ENCODE measurements at regions not wholly inside any gene's neighbourhood (a gene's known extent, or its start where the extent isn't known, plus 50 kb on each side); places are given as distances from the start of the nearest gene placed in this dataset.

DNA sequence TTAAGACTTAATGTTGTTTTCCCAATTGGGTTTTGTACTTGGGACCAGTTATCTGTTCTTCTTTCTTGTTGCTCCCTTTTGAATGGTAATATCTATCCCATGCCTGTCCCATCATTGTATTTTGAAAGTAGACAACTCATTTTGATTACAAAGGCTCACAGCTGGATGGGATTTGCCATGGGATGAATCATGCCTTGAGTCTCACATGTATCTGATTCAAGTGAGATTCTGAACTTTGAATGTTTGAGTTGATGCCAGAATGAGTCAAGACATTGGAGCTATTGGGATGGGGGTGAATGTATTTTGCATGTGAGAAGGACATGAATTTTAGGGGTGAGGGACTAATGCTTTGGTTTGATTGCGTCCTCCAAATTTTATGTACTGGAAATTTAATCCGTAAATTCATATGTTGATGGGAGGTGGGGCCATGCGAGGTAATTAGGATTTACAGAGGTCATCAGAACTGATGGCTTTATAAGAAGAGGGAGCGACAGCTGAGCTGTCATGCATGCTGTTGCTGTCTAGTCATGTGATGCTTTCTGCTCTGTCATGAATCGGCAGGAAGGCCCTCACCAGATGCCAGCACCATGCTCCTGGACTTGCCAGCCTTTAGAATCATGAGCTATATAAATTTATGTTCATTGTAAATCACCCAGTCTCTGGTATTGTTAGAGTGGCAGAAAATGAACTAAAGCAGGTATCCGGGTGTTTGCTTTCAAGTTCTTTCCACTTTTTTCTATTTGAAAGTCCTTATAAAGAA lies 741.3 kb upstream of the RAB6C start:
- H3K36me3 ChIP-seq: no peaks in the 10 kb centered on the region
- H3K9me3 ChIP-seq: no peaks in the 10 kb centered on the region
- no peak for DNase-seq
- H3K27me3 ChIP-seq: no peaks in the 10 kb centered on the region
- no peak overlapping the region for H3K4me3 ChIP-seq
- no peaks in the 10 kb centered on the region for H3K4me1 ChIP-seq
- TF ChIP-seq, protein P1, sequence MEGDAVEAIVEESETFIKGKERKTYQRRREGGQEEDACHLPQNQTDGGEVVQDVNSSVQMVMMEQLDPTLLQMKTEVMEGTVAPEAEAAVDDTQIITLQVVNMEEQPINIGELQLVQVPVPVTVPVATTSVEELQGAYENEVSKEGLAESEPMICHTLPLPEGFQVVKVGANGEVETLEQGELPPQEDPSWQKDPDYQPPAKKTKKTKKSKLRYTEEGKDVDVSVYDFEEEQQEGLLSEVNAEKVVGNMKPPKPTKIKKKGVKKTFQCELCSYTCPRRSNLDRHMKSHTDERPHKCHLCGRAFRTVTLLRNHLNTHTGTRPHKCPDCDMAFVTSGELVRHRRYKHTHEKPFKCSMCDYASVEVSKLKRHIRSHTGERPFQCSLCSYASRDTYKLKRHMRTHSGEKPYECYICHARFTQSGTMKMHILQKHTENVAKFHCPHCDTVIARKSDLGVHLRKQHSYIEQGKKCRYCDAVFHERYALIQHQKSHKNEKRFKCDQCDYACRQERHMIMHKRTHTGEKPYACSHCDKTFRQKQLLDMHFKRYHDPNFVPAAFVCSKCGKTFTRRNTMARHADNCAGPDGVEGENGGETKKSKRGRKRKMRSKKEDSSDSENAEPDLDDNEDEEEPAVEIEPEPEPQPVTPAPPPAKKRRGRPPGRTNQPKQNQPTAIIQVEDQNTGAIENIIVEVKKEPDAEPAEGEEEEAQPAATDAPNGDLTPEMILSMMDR (IDR thresholded peaks at IDR 0.05): no peak
- no peak for TF ChIP-seq POLR2A (IDR thresholded peaks at IDR 0.05)
- H3K27ac ChIP-seq: no peak overlapping the region

DNA sequence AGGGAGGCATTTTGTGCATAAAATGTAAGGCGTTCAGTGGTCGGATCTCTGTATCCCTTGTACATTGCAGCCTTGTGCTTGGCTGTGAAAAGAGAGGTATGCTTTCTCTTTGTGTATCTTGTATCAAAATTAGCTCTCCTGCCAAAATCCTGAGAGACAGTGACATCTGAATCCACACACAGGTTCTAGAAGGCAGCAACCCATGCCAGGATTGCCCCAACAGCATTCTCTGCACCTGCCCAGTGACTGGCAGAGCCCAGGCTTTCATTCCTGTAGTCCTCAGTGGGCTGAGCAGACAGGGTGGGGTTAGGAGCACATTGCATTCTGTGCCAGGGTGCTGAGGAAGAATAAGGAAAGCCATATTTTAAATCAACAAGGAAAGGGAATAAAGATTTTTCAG lies 740.3 kb upstream of the RAB6C start:
- TF ChIP-seq, protein P1 (IDR thresholded peaks at IDR 0.05): no peak
- TF ChIP-seq POLR2A (IDR thresholded peaks at IDR 0.05): no peak
- no peaks in the 10 kb centered on the region for H3K36me3 ChIP-seq
- no peak overlapping the region for H3K27ac ChIP-seq
- H3K27me3 ChIP-seq: no peaks in the 10 kb centered on the region
- no peaks in the 10 kb centered on the region for H3K4me1 ChIP-seq
- no peak for DNase-seq
- H3K9me3 ChIP-seq: no peaks in the 10 kb centered on the region
- H3K4me3 ChIP-seq: no peak overlapping the region

- DNase-seq: no peak
- Histone ChIP-seq H3K9me3 (no peaks in the 10 kb centered on the region), H3K4me3 (no peak overlapping the region), H3K27me3 (no peaks in the 10 kb centered on the region), H3K4me1 (no peaks in the 10 kb centered on the region), H3K36me3 (no peaks in the 10 kb centered on the region), H3K27ac (no peak overlapping the region)
- no peak for TF ChIP-seq POLR2A (IDR thresholded peaks at IDR 0.05)
- TF ChIP-seq, protein P1 (IDR thresholded peaks at IDR 0.05): no peak
Observed at GRCh38 chr2:129240061-129240460, 739.4 kb upstream of the RAB6C start.

DNA sequence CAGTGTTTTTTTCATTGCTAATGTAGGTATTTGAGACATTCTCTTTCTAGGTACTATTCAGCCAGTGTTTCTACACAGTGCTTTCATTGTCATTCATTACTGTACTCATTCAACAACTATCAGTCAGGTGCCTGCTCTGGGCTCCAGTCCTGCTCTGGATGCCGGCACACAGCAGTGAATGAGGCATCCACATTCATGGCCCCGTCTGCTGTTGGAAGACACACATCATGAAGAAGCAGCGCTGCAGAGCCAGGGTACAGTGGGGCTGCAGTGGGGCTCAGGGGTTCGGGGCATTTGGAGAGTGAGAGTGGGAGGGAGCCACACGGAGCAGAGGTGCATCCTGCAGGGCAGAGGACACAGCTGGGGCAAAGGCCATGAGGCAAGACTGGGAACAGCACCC lies 737.2 kb upstream of the RAB6C start:
- no peaks in the 10 kb centered on the region for H3K9me3 ChIP-seq
- no peaks in the 10 kb centered on the region for H3K4me1 ChIP-seq
- H3K4me3 ChIP-seq: no peak overlapping the region
- no peaks in the 10 kb centered on the region for H3K36me3 ChIP-seq
- no peak overlapping the region for H3K27ac ChIP-seq
- TF ChIP-seq POLR2A (IDR thresholded peaks at IDR 0.05): no peak
- TF ChIP-seq, protein P1 (IDR thresholded peaks at IDR 0.05): no peak
- H3K27me3 ChIP-seq: no peaks in the 10 kb centered on the region
- no peak for DNase-seq

GRCh38 chr2:129247751-129248150 lies 731.7 kb upstream of the RAB6C start:
- Histone ChIP-seq H3K27me3 (no peaks in the 10 kb centered on the region), H3K27ac (no peak overlapping the region), H3K36me3 (no peaks in the 10 kb centered on the region), H3K4me3 (no peak overlapping the region), H3K4me1 (no peaks in the 10 kb centered on the region), H3K9me3 (no peaks in the 10 kb centered on the region)
- TF ChIP-seq, protein P1 (IDR thresholded peaks at IDR 0.05): no peak
- TF ChIP-seq POLR2A (IDR thresholded peaks at IDR 0.05): no peak
- no peak for DNase-seq

All from Peyer's patch (tissue), 4 donors.